Amniotic stem cell (primary cell): ENCODE measurements at regions not wholly inside any gene's neighbourhood (a gene's known extent, or its start where the extent isn't known, plus 50 kb on each side); places are given as distances from the start of the nearest gene placed in this dataset.
A peak's percentile ranks its signal among the peaks of the same experiment; 100 is the strongest.

Source experiments
- DNase-seq: peaks from one replicate; lab custom pipeline; 2025; lab: John Stamatoyannopoulos, UW

DNA sequence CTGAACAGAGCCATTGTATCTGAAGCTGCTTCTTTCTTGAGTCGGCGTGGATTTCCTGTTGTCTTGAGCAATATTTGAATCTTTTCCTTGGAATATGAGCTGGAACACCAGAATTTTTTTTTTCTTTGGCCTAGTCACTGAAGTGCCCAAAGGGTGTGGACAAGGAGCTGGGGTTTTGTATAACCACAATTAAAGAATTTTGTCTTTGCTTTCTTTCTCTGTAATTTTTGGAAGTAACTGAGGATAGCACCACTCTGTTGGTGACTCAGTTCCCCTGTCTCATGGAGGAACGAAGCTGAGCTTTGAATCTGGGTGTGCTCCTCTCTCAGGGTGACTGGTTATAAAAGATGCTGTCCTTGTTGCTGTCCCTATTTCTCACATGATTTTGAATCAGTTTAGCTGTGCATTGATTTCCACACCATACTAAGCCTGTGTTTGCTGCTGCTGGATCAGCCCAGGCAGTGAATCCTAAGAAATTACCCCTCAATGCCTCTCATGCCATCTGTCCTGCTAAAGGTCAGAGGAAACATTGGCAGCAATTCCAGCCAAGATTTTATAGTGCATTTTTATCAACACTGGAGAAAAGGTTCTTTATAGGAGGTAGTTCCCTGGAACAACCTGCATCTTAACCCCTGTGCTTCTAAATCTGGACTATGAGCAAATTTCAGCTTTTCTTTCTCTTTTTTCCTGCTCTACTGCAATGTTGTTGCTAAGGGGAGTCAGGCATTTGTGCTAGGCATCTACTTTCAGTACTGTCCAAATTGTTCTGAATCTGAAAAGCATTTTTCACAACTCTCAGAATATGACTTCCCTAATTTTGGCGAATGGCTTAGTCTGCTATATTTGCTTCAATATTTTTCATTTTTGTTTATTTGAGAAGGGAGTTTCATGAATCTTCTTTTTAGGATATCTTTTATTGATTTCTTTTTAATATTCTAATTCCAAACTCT lies 540.8 kb downstream of the SOX6 start:
- no peak for DNase-seq

DNA sequence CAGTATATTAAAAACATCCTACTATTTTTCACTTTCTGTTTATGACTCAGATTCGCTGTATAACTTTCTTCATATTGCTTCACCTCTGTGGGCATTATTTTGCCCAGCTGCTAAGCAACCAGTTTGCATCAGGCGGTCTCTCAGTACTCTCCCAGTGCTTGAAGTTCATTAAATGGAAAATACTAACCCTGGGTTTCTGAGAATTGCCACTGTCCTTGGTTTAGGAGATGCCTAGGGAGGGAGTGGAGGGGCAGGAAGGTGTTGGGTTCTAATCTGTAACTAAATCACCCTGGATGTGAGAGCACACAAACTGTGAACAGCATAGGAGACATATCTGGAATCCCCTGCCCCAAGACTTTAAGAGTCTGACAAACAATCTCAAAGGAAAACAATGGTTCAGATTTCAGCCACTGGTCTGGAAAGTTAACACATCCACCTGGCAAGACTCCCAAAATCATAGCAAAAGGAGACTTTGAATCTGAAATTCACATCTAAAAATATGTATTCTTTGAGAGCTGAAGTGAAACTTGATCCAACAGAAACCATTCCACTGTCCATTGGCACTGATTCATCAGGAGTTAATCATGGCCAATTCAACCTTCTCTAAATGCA lies 540.0 kb downstream of the SOX6 start:
- DNase-seq: peak; percentile 83

DNA sequence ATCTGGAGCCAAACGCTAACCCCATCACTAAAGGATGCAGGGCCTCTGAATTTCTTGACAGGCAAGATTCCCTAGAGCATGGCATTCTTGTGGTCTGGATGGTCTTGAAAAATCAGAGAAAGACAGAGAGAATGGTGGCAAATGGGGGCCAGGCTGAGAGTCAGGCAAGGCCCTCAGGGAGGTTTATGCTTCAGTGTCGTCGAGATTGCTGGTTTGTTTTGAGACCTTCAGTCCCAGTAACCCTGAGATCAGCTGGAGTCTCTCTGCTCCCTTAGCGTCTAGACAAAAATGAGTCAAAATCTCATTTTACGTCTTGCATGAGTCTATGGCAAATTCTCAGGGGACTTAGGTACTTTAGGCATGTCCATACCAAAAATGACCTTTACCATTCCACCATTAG lies 539.3 kb downstream of the SOX6 start:
- peak; percentile 35 for DNase-seq

DNA sequence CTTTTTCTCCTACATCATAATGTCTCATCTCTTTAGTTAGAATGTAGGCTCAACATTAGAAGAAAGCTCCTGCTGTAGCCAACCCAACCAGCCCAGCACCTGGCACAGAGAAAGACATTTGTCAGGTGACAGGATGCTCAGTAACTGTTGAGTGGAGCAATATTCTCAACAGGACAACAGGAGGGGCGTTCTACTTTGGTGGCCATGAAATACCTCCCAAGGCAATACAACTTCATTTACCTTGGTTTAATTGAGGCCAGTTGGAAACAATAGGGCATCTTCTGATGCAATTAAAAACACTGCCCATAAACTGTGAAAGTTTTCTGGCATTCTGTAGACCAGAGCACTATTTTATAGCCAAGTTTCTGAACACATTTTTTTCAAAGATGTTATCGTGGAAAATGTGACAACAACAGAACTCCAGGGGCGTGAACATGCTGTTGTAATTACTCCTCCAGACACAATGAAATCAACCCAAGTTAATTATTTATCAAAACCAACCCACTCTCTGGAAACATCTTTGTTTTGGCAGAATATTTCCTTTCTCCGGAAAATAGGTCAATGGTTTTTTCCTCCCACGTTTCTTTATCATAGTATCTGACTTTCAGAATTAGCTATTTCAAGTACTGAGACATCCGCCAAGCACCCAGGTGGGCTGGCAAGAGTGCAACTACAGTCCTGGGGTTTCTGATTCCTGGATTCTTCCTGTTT lies 538.1 kb downstream of the SOX6 start:
- DNase-seq: no peak

DNA sequence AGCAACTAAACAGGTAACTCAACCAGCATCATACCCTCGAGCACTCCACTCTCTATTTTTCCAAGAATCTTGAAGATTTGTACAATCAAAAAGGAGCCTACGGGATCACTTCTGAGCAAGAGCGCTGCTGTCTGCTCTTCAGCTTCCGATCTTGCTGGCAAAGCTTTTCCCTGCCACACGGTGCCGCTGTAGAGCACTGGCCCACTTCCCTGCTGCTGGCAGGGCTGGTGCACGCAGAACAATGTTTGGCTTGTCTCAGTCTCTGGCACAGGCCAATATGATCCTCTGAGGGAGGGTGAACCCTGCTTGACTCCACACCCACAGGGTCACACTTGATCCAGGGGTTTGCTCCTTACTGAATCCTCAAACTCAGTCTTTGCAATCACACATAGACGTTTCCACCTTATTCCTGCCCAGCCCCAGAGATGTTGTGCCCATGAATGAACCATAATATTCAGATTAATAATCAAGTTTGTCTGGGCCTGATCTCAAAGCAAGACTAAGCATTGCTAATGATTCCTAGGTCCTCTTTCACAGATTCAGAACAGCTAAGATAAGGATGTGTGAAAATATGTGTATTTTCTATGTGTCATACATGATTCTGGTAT lies 536.6 kb downstream of the SOX6 start:
- DNase-seq: no peak

DNA sequence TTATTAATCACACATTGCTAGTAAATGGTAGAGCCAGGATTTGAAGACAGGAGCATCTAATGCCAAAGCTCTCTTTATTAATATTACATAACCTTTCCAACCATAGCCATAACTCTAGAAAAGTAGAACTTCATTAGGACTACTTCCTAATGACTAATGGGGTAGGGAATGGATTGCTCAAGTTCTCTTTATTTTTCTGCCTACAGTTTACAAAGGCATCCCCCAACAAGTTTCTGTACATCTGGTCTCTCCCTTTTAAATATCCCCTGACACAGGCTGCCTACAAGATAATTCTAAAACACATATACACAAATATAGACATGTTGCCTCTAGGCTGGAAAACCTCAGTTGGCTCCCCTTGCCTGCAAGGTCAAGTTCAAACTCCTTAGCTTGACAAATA lies 534.9 kb downstream of the SOX6 start:
- no peak for DNase-seq

DNA sequence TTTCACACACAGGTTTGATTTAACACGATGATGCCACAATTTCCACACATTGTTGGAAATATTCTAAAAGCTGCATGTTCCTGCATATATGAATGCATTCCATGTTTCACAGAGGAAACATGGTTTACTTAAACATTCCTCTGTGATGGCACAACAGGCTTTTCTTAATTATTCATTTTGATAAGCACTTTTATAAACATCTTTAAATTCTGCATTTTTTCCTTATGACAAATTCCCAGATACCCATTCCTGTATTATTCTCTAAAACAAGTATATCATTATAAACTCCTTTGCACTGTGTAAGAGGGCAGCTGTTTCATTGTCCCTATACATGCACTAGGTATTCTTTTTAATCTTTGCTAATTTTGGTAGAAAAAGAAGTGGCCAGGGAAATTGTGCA lies 532.3 kb downstream of the SOX6 start:
- DNase-seq: no peak

DNA sequence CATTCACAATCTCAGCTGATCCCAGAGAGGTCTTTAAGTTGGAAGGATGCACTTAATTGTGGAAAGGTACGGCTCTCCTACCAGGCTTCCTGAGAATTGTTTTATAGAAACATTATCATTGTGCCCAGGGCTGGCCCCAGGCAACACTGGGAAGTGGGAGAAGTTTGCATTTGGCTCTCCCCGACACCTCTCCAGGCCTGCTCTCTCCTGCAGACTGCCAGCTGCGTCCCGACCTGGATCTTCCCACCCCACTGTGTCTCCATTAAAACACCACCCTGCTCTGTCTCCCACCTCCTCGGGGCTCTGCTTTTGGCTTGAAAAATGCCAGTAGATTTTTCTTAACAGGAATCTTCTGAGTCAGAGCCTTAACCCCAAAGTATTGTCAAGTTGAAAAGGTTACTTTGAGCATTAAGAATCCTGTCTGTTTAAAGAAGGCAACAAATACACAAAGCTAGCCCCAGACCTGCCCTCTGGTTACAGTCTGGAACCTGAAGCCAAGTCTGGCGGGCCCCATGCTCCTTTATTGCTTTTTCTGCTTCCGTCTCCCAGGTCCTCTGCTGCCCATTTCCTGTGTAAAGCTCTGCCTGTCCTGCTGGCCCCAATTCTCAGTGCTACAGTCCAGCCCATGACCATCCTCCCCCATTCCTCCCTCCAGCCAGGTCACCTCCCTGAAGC lies 530.2 kb downstream of the SOX6 start:
- DNase-seq: no peak

DNA sequence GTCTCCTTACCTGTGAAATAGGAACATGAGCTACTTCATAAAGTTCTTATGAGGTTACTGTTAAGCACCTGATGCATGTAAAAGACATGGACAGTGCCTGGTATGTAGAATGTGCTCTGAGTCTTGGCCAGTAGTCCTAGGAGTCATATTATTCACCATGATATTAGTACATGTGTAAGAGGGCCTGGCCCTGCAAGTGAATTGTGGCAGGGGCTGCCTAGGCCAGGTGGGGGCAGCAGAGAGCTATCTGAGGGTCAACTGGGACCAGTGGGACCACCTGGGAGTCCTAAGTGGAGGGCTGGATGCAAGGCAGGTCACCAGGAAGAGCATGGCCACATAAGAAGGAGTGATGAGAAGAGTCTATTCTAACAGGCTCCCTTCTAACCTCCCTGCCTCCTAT lies 529.5 kb downstream of the SOX6 start:
- no peak for DNase-seq

DNA sequence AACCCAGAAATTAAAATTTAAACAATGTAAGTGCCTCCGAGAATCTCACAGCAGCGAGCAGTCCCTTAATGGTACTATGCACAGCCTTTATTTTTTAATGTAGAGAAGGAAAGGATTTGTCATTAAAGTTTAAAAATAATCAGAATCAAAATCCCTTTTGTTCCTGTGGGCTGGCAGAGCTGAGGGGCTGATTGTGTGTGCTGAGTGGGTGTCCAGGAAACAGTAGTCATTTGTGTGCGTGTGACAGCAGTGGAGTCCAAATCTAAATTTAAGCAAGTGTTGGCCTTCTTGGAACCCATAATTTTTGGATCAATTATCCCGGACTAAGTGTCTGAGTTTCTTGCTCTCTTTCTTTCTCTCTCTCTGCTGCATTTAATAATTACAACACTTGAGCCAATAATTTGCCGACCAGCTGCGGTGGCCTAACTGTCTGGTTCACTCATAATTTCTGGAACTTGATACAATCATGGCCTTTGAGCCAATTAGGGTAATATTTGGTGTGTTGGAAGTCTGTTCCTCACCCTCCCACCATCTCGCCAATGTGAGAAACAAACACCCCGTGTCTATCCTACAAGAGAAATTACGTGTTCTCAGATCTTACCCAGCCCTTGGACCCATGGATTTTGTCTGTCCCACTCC lies 528.0 kb downstream of the SOX6 start:
- no peak for DNase-seq

DNA sequence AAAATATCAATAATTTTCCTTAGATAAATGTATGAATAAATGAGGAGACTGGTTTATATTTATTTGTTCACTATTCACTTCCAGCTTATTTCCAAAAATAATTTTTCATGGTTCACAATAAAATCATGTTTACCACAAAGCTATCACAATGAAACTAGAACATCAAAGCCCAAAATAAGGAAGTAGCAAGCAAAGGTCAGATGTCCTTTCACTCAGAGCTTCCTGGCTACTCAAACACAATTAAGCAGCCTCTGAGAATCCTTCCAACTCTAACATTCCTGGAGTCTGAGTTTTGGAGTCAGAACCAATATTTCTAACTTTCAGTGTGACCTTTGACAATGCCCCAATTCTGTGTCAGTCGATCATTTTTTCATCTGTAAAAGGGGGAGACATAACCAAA lies 527.0 kb downstream of the SOX6 start:
- DNase-seq: no peak

DNA sequence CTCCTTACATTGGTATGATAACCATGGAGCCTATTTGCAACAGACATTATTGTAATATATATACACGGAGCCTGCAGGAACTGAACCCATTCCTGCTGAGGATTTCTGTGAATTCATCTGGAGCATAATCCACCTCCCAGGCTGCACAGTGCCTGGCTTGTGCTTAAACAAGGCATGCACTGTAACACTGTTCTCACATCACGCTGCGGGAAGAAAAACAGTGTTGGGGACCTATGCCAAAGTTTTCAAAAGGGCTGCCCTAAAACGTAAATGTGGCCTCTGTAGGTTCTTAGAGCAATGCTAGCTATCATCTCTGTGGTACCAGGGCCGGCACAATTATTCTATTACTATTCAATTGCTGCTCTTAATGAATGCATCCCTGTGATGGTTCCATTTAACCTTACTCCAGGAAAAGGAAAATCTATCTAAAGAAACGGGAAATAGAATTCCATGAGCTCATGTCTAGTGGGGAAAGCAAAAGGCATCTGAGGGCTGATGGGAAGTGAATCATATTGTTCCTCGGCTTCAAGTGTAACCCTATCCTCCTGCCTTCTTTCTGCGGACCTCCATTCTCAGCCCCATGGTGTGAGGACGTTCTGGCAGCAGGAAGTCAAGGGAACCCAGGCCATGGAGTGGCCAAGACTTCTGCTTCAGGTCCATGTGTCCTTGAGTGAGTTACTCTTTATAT lies 525.5 kb downstream of the SOX6 start:
- DNase-seq: no peak

DNA sequence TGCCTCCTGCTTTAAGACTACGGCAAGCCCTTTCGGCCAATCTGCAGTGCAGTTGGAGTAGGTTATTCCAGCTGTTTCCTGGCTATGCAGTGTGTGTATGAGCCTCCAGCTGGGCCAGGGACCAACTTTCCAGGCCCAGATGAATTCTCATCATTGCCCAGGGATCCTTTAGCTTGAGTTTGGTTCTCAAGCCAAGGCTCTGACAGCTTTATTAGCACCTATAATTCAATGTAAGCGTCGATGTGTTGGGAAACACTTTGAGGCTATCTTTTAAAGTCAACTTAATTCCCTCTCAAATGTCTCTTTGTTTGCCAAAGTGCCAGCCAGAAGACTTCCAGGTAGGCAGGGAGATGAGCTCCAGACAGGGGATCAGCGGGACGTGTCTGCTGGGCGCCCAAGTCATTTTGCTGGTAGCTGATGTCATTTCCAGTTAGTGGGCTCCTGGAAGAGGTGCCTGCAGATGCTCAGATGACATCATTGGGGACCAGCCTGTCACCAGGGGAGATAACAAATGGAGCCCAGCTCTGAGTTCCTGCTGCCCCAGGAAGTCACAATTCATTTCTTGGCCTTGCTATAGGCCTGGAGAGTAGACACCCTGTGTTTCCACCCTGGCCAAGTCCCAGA lies 520.4 kb downstream of the SOX6 start:
- DNase-seq: no peak

DNA sequence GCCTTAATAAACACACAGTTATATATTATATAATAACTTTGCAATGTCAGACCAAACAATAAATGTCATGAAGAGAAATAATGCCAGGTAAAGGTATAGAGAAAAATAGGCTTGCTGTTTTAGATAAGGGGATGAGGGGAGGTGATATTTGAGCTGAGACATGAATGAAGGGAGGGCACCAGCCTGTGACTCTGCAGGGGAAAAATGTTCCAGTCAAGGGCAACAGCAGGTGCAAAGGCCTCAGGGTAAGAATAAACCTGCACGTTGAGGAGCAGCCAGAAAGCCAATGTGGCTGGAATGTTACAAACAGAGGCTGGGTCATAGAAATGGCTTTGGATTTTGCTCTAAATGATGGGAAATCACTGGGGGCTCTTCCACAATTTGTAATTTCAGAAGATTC lies 519.6 kb downstream of the SOX6 start:
- DNase-seq: no peak

DNA sequence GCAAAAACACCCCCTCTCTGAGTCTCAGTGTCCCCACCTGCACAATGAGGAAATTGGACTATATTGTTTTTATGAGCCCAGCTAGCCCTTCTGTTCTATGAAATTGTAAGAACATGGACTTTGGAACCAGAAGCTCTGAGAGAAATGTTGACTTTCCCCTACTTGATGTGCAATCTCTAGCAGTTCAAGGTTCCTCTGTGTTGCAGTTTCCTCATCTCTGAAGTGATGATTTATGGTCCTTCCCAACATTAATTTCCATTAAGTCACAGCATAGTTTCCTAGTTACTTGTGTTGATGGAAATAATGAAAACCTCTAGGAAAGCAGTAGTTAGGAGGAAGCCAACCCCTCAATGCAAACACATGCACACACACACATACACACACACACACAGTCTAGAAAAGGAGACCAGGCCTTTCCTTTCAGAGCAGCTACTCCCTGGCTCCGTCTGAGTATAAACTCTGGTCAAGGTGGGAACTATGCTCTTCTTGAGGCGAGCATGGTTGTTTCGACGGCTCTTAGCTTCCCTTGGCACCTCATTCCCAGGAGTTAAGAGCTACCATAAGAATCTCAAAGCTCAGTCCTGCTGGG lies 518.4 kb downstream of the SOX6 start:
- no peak for DNase-seq

DNA sequence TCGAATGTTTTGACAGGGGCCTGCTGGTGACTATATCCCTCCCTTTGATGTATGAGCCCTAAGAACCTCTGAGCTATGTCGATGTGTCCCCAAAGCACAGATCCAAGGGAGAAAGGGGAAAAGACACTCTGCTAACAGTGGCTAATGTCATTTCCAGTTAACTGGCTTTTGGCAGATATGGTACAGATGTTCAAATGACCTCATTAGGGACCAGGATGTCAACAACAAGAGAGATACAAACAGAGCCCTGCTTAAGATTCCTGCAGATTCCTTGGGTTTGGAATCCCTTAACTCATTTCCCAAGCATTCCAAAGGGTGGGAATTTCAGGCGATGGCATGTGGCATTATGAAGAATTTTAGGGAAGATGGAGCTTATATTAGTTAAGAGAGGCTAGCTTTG lies 517.3 kb downstream of the SOX6 start:
- no peak for DNase-seq

DNA sequence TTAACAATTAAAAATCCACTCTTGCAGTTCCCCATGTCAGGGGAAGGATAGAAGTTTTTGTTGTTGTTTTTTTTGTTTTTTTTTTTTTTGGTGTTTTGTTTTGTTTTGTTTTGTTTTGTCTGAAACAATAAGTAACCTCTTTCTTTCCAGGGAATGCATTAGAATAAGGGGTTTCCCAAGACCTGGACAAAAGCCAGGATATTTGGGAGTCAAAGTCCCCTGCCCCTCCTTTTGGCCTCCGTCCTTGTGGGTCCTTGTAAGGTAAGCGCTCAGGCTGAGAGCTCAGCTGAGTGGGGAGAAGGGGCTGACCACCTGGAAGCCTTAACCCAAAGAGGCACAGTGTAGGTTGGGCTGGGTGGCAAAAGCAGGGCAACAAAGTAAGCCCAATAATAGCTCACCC lies 515.4 kb downstream of the SOX6 start:
- no peak for DNase-seq

DNA sequence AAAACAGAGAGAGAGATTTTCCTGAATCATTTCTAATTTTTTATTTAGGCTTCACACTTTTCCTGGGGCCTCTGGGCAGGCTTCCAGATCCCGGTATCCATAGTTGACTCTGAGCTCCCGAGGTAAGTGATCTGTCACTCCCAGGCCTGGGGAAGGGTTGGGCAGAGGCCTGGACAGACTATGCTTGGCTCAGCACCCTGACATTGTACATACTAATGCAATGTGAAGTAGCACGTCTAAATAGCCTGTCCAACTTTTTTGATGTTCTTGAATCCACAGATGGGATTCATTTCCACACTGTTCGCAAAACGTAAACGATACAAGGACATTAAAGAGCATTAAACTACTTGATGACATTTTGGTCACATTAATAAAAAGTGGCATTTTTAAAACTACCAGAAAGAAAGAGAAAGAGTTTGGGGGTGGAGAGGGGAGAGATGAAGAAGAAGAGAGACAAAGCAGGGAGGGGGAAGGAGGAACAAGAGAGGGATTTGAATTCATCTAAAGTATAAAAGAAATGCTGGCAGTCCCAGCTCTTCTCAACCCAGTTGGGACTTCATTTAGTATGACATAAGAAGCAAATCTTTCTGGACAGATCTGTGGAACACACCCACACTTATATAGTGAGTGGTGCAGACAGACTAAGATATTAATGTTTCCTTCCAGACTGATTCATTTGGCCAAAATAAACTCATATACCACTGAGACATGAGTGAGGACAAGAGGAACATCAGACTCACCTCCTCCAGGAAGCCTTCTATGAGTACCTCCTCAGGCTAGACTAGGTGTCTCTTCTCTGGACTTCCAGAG lies 514.2 kb downstream of the SOX6 start:
- DNase-seq: no peak

DNA sequence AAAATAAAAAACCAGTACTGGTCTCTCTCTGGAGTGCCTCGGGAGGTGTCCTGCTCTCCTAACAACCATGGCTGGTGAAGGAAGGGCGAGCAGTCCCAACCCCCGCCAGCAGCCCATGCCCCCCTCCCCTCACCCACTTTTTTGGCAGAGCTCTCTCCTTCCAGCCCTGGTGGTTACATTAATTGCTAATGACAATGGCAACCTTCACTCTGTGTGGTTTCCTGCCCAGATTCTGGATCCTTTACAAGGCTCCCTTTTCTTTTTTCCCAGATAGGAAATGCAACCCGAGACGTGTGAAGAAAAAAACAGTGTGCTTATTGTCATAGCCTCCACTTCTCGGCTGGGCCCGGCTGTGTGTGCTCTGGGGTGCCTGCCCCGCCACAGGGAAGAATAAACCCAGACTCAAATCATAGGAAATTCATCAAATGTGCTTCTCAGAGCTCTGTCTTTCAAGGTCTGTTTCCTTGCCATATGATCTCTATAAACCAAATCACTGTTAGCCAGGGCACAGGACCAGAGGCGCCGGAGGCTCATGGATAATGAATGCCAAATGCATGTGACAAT lies 513.0 kb downstream of the SOX6 start:
- DNase-seq: no peak
